ENCODE measurements at regions not wholly inside any gene's neighbourhood (a gene's known extent, or its start where the extent isn't known, plus 50 kb on each side); places are given as distances from the start of the nearest gene placed in this dataset.

- no peaks in the 10 kb centered on the region for H3K27me3 ChIP-seq (replicated peaks; ENCODE audit: insufficient read depth, low read depth, low read length, poor library complexity)
- intact Hi-C loops (cut with micrococcal nuclease; ENCODE audit: unreplicated experiment) = no loop called here
- H3K27ac ChIP-seq (ENCODE audit: low read depth, low read length, poor library complexity, severe bottlenecking) = no peak overlapping the region
- H3K4me3 ChIP-seq (ENCODE audit: low read depth, low read length, poor library complexity, severe bottlenecking) = no peak overlapping the region
- CTCF ChIA-PET = no interaction called here
- DNase-seq (ENCODE audit: low spot score) = no peak
- no peaks in the 10 kb centered on the region for H3K36me3 ChIP-seq (ENCODE audit: insufficient read depth, low read length, poor library complexity, severe bottlenecking)
- peaks cover 11% of the 10 kb centered on the region for H3K9me3 ChIP-seq (ENCODE audit: low read depth, low read length, poor library complexity, severe bottlenecking)
- TF ChIP-seq CTCF (conservative IDR thresholded peaks at IDR 0.05; ENCODE audit: low read depth, low read length) (0 out of 2 replicates have a peak, but pooled peaks have one; percentile 19), EZH2 (IDR thresholded peaks at IDR 0.05; ENCODE audit: borderline replicate concordance, low read depth, low read length, poor library complexity, severe bottlenecking) (no peak)
- no peaks in the 10 kb centered on the region for H3K4me1 ChIP-seq (ENCODE audit: insufficient read depth, low read length, poor library complexity, severe bottlenecking)
- POLR2A ChIA-PET (ENCODE audit: low non-redundant PET) = no interaction called here
- BruUV-seq (replicated peaks) = no TSS peak
Measured at GRCh38 chr15:29364426-29365078, 94.9 kb upstream of the NSMCE3 start.

- POLR2A ChIA-PET (ENCODE audit: low non-redundant PET) = no interaction called here
- DNase-seq (ENCODE audit: low spot score) = no peak
- no TSS peak for BruUV-seq (replicated peaks)
Measured at GRCh38 chr15:29361560-29361959, 91.9 kb upstream of the NSMCE3 start.

GRCh38 chr15:29360152-29360551, 90.5 kb upstream of the NSMCE3 start:
- TF ChIP-seq EZH2 (IDR thresholded peaks at IDR 0.05; ENCODE audit: borderline replicate concordance, low read depth, low read length, poor library complexity, severe bottlenecking) (no peak), CTCF (conservative IDR thresholded peaks at IDR 0.05; ENCODE audit: low read depth, low read length) (no peak)
- intact Hi-C loops (cut with micrococcal nuclease; ENCODE audit: unreplicated experiment) = no loop called here
- ChIA-PET CTCF (no interaction called here), POLR2A (ENCODE audit: low non-redundant PET) (no interaction called here)
- no peaks in the 10 kb centered on the region for H3K4me1 ChIP-seq (ENCODE audit: insufficient read depth, low read length, poor library complexity, severe bottlenecking)
- no peak overlapping the region for H3K27ac ChIP-seq (ENCODE audit: low read depth, low read length, poor library complexity, severe bottlenecking)
- no peaks in the 10 kb centered on the region for H3K36me3 ChIP-seq (ENCODE audit: insufficient read depth, low read length, poor library complexity, severe bottlenecking)
- no peaks in the 10 kb centered on the region for H3K27me3 ChIP-seq (replicated peaks; ENCODE audit: insufficient read depth, low read depth, low read length, poor library complexity)
- H3K4me3 ChIP-seq (ENCODE audit: low read depth, low read length, poor library complexity, severe bottlenecking) = no peak overlapping the region
- DNase-seq (ENCODE audit: low spot score) = no peak
- H3K9me3 ChIP-seq (ENCODE audit: low read depth, low read length, poor library complexity, severe bottlenecking) = no peaks in the 10 kb centered on the region
- no TSS peak for BruUV-seq (replicated peaks)

More at GRCh38 chr15:29361560-29361959, 91.9 kb upstream of the NSMCE3 start:
- no peak for TF ChIP-seq EZH2 (IDR thresholded peaks at IDR 0.05; ENCODE audit: borderline replicate concordance, low read depth, low read length, poor library complexity, severe bottlenecking)
- TF ChIP-seq CTCF (conservative IDR thresholded peaks at IDR 0.05; ENCODE audit: low read depth, low read length) = no peak
- CTCF ChIA-PET = no interaction called here
- no peaks in the 10 kb centered on the region for H3K27me3 ChIP-seq (replicated peaks; ENCODE audit: insufficient read depth, low read depth, low read length, poor library complexity)
- H3K27ac ChIP-seq (ENCODE audit: low read depth, low read length, poor library complexity, severe bottlenecking) = no peak overlapping the region
- no peaks in the 10 kb centered on the region for H3K9me3 ChIP-seq (ENCODE audit: low read depth, low read length, poor library complexity, severe bottlenecking)
- intact Hi-C loops (cut with micrococcal nuclease; ENCODE audit: unreplicated experiment) = no loop called here
- no peaks in the 10 kb centered on the region for H3K36me3 ChIP-seq (ENCODE audit: insufficient read depth, low read length, poor library complexity, severe bottlenecking)
- H3K4me3 ChIP-seq (ENCODE audit: low read depth, low read length, poor library complexity, severe bottlenecking) = no peak overlapping the region
- H3K4me1 ChIP-seq (ENCODE audit: insufficient read depth, low read length, poor library complexity, severe bottlenecking) = no peaks in the 10 kb centered on the region

Measured in A673 (cell line).